K562 (cell line): ENCODE measurements at regions not wholly inside any gene's neighbourhood (a gene's known extent, or its start where the extent isn't known, plus 50 kb on each side); places are given as distances from the start of the nearest gene placed in this dataset.

Source experiments
- ATAC-seq: fragments of 200-7000 bp; cut with Tn5 transposase; 3 replicates; pipeline ENCODE4 v1.9.1; 2020; ENCODE audit warnings: moderate library complexity
- BruUV-seq: library from RNA; stranded (reverse); fragments of 400-500 nt; replicated peaks from 2 replicates; lab custom pipeline; 2021; lab: Mats Ljungman, UMichigan
- CTCF ChIA-PET: fragments of 300-600 bp; formaldehyde crosslinking; extraction: SDS; loops from one replicate; lab custom pipeline; 2021; ENCODE audit warnings: low intra/inter-chr PET ratio; lab: Yijun Ruan, JAX
- POLR2A ChIA-PET: fragments of 300-600, 350-650 bp; sonication (Branson Sonifier 250); formaldehyde crosslinking; extraction: SDS; loops from one replicate; lab custom pipeline; 2021; ENCODE audit warnings: antibody characterized with exemption, inconsistent platforms; lab: Yijun Ruan, JAX
- DNase-seq, 4 experiments: peaks; one replicate each; pipeline versions ENCODE4 v3.0.0 to v3.0.0-alpha.2; 2011 to 2018; ENCODE audit warnings: low spot score in 3 of 4, mixed read lengths in 3 of 4; ENCODE audit errors: extremely low read depth in 1 of 4
- FAIRE-seq: peaks from 2 replicates; lab custom pipeline; 2011; peaks lifted over from hg19 to GRCh38; lab: Jason Lieb, UNC
- H2AFZ ChIP-seq: 2 replicates; pipeline ENCODE4 v1.6.0; 2011; ENCODE audit warnings: low read depth, low read length, control low read depth, inconsistent platforms
- H3K27ac ChIP-seq: fragments of 200-600 bp; 3 replicates; pipeline ENCODE4 v1.8.0; 2011; ENCODE audit warnings: low read depth, mild to moderate bottlenecking, control low read depth, inconsistent platforms, low read length, moderate library complexity, mixed read lengths; ENCODE audit errors: extremely low read depth
- H3K27me3 ChIP-seq, 2 experiments: fragments of 300-600 bp in 1 of 2; 2 replicates in 1 of 2; 3 replicates in 1 of 2; pipeline versions ENCODE4 v1.6.0 to v1.8.0; 2011; ENCODE audit warnings: inconsistent platforms in 2 of 2, low read length in 2 of 2, mild to moderate bottlenecking in 1 of 2, mixed read lengths in 1 of 2, moderate library complexity in 1 of 2; ENCODE audit not compliant: control insufficient read depth in 2 of 2, insufficient read depth in 2 of 2
- H3K36me3 ChIP-seq: fragments of 300-600 bp; 3 replicates; pipeline ENCODE4 v1.8.0; 2011; ENCODE audit warnings: mild to moderate bottlenecking, low read length, inconsistent platforms; ENCODE audit not compliant: control insufficient read depth, insufficient read depth
- H3K4me1 ChIP-seq, 2 experiments: fragments of 200-600 bp in 1 of 2; replicated peaks in 1 of 2; 2 replicates in 1 of 2; 3 replicates in 1 of 2; pipeline versions ENCODE4 v1.5.1 to v1.8.0; 2011; ENCODE audit warnings: inconsistent platforms in 2 of 2, low read length in 2 of 2, mild to moderate bottlenecking in 1 of 2, mixed read lengths in 1 of 2, moderate library complexity in 1 of 2; ENCODE audit not compliant: control insufficient read depth in 2 of 2, insufficient read depth in 2 of 2
- H3K4me2 ChIP-seq: 2 replicates; pipeline ENCODE4 v1.6.1; 2011; ENCODE audit warnings: low read length, control low read depth, inconsistent platforms, mixed read lengths; ENCODE audit not compliant: insufficient read depth
- H3K4me3 ChIP-seq: fragments of 200-600 bp; sonication (generic), shearing (Covaris generic); 2 replicates; pipeline ENCODE4 v1.5.1; 2016; ENCODE audit warnings: control low read depth, inconsistent platforms
- H3K79me2 ChIP-seq: fragments of 200-600 bp; 3 replicates; pipeline ENCODE4 v1.8.0; 2011; ENCODE audit warnings: low read length, inconsistent platforms; ENCODE audit not compliant: control insufficient read depth, insufficient read depth
- H3K9ac ChIP-seq, 2 experiments: 2 replicates each; pipeline versions ENCODE4 v1.6.0 to v1.6.1; 2011; ENCODE audit warnings: low read depth in 2 of 2, low read length in 2 of 2, control low read depth in 1 of 2, inconsistent platforms in 1 of 2, mild to moderate bottlenecking in 1 of 2, mixed read lengths in 1 of 2; ENCODE audit not compliant: insufficient read depth in 1 of 2
- H3K9me1 ChIP-seq: one replicate; pipeline ENCODE4 v1.6.0; 2011; ENCODE audit warnings: inconsistent platforms, mild to moderate bottlenecking, low read length, moderate library complexity; ENCODE audit not compliant: control insufficient read depth, insufficient read depth
- H3K9me3 ChIP-seq: replicated peaks from 2 replicates; pipeline ENCODE4 v1.5.1; 2011; ENCODE audit warnings: low read depth, low read length, inconsistent platforms; ENCODE audit not compliant: control insufficient read depth, insufficient read depth
- H4K20me1 ChIP-seq: replicated peaks from 2 replicates; pipeline ENCODE4 v1.6.1; 2011; ENCODE audit warnings: low read length, inconsistent platforms, mixed read lengths; ENCODE audit not compliant: control insufficient read depth, insufficient read depth
- ASH1L ChIP-seq: fragments of 450-650 bp; IDR thresholded peaks from 2 replicates; pipeline ENCODE4 v1.6.1; 2018; ENCODE audit warnings: borderline replicate concordance, mild to moderate bottlenecking, low read depth; ENCODE audit not compliant: partially characterized antibody
- BDP1 ChIP-seq: IDR thresholded peaks from 3 replicates; pipeline ENCODE4 v1.6.1; 2011; ENCODE audit not compliant: insufficient read length, insufficient read depth
- FOXK1 ChIP-seq: sonication (generic); formaldehyde crosslinking; IDR thresholded peaks from 2 replicates; pipeline ENCODE4 v1.8.0; 2022; ENCODE audit warnings: missing genetic modification reagents, mild to moderate bottlenecking, borderline replicate concordance
- JUNB ChIP-seq: fragments of 450-650 bp; formaldehyde crosslinking; conservative IDR thresholded peaks from 2 replicates; pipeline ENCODE4 v1.4.0; 2020; ENCODE audit warnings: mild to moderate bottlenecking
- KAT8 ChIP-seq: fragments of 450-650 bp; IDR thresholded peaks from 2 replicates; pipeline ENCODE4 v1.6.1; 2016; ENCODE audit warnings: low read depth, mild to moderate bottlenecking
- MTA3 ChIP-seq: fragments of 450-650 bp; formaldehyde crosslinking; IDR thresholded peaks from 2 replicates; pipeline ENCODE4 v1.6.1; 2017; ENCODE audit warnings: mild to moderate bottlenecking, borderline replicate concordance
- NFXL1 ChIP-seq: fragments of 450-650 bp; formaldehyde crosslinking; IDR thresholded peaks from 2 replicates; pipeline ENCODE4 v1.4.0; 2021; ENCODE audit warnings: mild to moderate bottlenecking
- TBL1XR1 ChIP-seq, 2 experiments: IDR thresholded peaks; 2 replicates each; pipeline ENCODE4 v1.6.1; 2012; ENCODE audit warnings: improper control_type of control experiment in 2 of 2, low read length in 2 of 2, mild to moderate bottlenecking in 1 of 2
- YY1 ChIP-seq, 3 experiments: IDR thresholded peaks; 2 replicates each; pipeline ENCODE4 v1.6.1; 2011; ENCODE audit warnings: low read length in 2 of 3, mild to moderate bottlenecking in 2 of 3, moderate library complexity in 2 of 3, borderline replicate concordance in 1 of 3, control low read depth in 1 of 3, low read depth in 1 of 3; ENCODE audit not compliant: insufficient read depth in 3 of 3, insufficient replicate concordance in 2 of 3, control insufficient read depth in 1 of 3, insufficient read length in 1 of 3; ENCODE audit errors: extremely low read depth in 1 of 3
- WGBS: fragments of 100-300 bp; shearing (Covaris generic); methylation state at CpG from one replicate; pipeline ENCODE4 v1.1.6; 2016; ENCODE audit warnings: low coverage, mixed read lengths; ENCODE audit not compliant: insufficient coverage; ENCODE audit errors: missing lambda C conversion rate; 5-methylcytosine and 5-hydroxymethylcytosine counted together
- in situ Hi-C: fragments of 300-500 bp; cut with MboI; formaldehyde crosslinking; loops from 4 replicates; pipeline ENCODE4 v1.15.0; 2018; ENCODE audit warnings: inconsistent platforms, mixed read lengths
- intact Hi-C: fragments of 100-400 bp; cut with micrococcal nuclease; formaldehyde crosslinking; loops from 2 replicates; pipeline ENCODE4 v1.14.2; 2022

- H4K20me1 ChIP-seq = no peaks in the 10 kb centered on the region
- H2AFZ ChIP-seq = no peak overlapping the region
- FAIRE-seq (no peak), DNase-seq (no peak), ATAC-seq (no peak)
- in situ Hi-C loops = no loop called here
- H3K27ac ChIP-seq = no peak overlapping the region
- no peaks in the 10 kb centered on the region for H3K27me3 ChIP-seq
- H3K4me2 ChIP-seq = no peak overlapping the region
- no TSS peak for BruUV-seq
- TF ChIP-seq ASH1L = no peak
- no peak for TF ChIP-seq JUNB
- TF ChIP-seq BDP1 = no peak
- no peak for TF ChIP-seq KAT8
- no peak for TF ChIP-seq TBL1XR1 (IDR thresholded peaks at IDR 0.05; ENCODE audit: low read length in 2 of 2)
- no peak for TF ChIP-seq FOXK1 (CRISPR knock-in tag)
- TF ChIP-seq MTA3 = no peak
- no peak for TF ChIP-seq NFXL1 (CRISPR knock-in tag)
- TF ChIP-seq YY1 (IDR thresholded peaks at IDR 0.05; ENCODE audit: borderline replicate concordance in 1 of 3, control insufficient read depth in 1 of 3, extremely low read depth in 1 of 3, insufficient read depth in 3 of 3, insufficient read length in 1 of 3, insufficient replicate concordance in 2 of 3, low read depth in 1 of 3, low read length in 2 of 3) = no peak
- 0% methylated on average over 1 of the region's 1 CpG for whole genome bisulfite sequencing
- intact Hi-C loops = no loop called here
- ChIA-PET POLR2A (no interaction called here), CTCF (no interaction called here)
- no peaks in the 10 kb centered on the region for H3K36me3 ChIP-seq
- H3K9me3 ChIP-seq = peaks cover 4% of the 10 kb centered on the region
- no peaks in the 10 kb centered on the region for H3K79me2 ChIP-seq
- H3K4me1 ChIP-seq = no peaks in the 10 kb centered on the region
- H3K9ac ChIP-seq = no peak overlapping the region
- H3K9me1 ChIP-seq = no peaks in the 10 kb centered on the region
- H3K4me3 ChIP-seq = no peak overlapping the region
Observed at GRCh38 chr3:34863485-34863884, 775.8 kb upstream of the ARPP21 start.
